SK-N-SH (cell line): ENCODE measurements at regions not wholly inside any gene's neighbourhood (a gene's known extent, or its start where the extent isn't known, plus 50 kb on each side); places are given as distances from the start of the nearest gene placed in this dataset.

Experiments used
- CTCF ChIA-PET: fragments of 300-600, 350-600 bp; formaldehyde crosslinking; extraction: SDS; loops from one replicate; lab custom pipeline; 2021; lab: Yijun Ruan, JAX
- POLR2A ChIA-PET: fragments of 350-600 bp; sonication (Branson Sonifier 250); formaldehyde crosslinking; extraction: SDS; loops from one replicate; lab custom pipeline; 2020; ENCODE audit warnings: antibody characterized with exemption, inconsistent platforms; lab: Yijun Ruan, JAX
- DNase-seq: peaks from one replicate; pipeline ENCODE4 v3.0.0; 2012
- H2AFZ ChIP-seq: fragments of 200-600 bp; sonication (generic); 2 replicates; pipeline ENCODE4 v1.8.1; 2016; ENCODE audit warnings: antibody characterized with exemption, mild to moderate bottlenecking, low read depth
- H3F3A ChIP-seq: fragments of 200-600 bp; sonication (generic); replicated peaks from 2 replicates; pipeline ENCODE3; 2016; ENCODE audit warnings: antibody characterized with exemption, mild to moderate bottlenecking; ENCODE audit not compliant: insufficient read depth
- H3K27ac ChIP-seq, 2 experiments: fragments of 200-500 bp in 1 of 2; fragments of 200-600 bp in 1 of 2; sonication (Bioruptor generic) in 1 of 2; sonication (generic), shearing (Covaris generic) in 1 of 2; 2 replicates each; pipeline versions ENCODE4 v1.5.1 to v1.6.1; 2014 to 2016; ENCODE audit warnings: low read depth in 2 of 2, inconsistent platforms in 1 of 2, low read length in 1 of 2, mild to moderate bottlenecking in 1 of 2, mixed read lengths in 1 of 2
- H3K27me3 ChIP-seq: fragments of 200-600 bp; sonication (generic), shearing (Covaris generic); 2 replicates; pipeline ENCODE4 v1.6.1; 2016; ENCODE audit warnings: mixed run types; ENCODE audit not compliant: insufficient read depth
- H3K36me3 ChIP-seq, 2 experiments: fragments of 200-500 bp in 1 of 2; fragments of 200-600 bp in 1 of 2; sonication (Bioruptor generic) in 1 of 2; sonication (generic) in 1 of 2; replicated peaks in 1 of 2; 2 replicates each; pipeline versions ENCODE3 to v1.5.1; 2014 to 2016; ENCODE audit warnings: low read length in 1 of 2, mild to moderate bottlenecking in 1 of 2; ENCODE audit not compliant: insufficient read depth in 2 of 2, control insufficient read depth in 1 of 2
- H3K4me1 ChIP-seq, 2 experiments: fragments of 200-500 bp in 1 of 2; fragments of 200-600 bp in 1 of 2; sonication (Bioruptor generic) in 1 of 2; sonication (generic), shearing (Covaris generic) in 1 of 2; 2 replicates each; pipeline versions ENCODE4 v1.5.1 to v1.6.1; 2014 to 2016; ENCODE audit warnings: low read depth in 1 of 2, low read length in 1 of 2, mixed run types in 1 of 2; ENCODE audit not compliant: insufficient read depth in 2 of 2, control insufficient read depth in 1 of 2
- H3K4me2 ChIP-seq: fragments of 200-600 bp; sonication (generic), shearing (Covaris generic); 2 replicates; pipeline ENCODE4 v1.6.1; 2017; ENCODE audit warnings: mixed run types
- H3K4me3 ChIP-seq, 2 experiments: fragments of 200-500 bp in 1 of 2; fragments of 200-600 bp in 1 of 2; sonication (Bioruptor generic) in 1 of 2; sonication (generic), shearing (Covaris generic) in 1 of 2; 2 replicates each; pipeline versions ENCODE4 v1.5.1 to v1.8.1; 2014 to 2016; ENCODE audit warnings: low read depth in 2 of 2, inconsistent platforms in 1 of 2, low read length in 1 of 2, mild to moderate bottlenecking in 1 of 2, mixed read lengths in 1 of 2, moderate library complexity in 1 of 2
- H3K79me2 ChIP-seq: fragments of 200-600 bp; sonication (generic); 2 replicates; pipeline ENCODE4 v1.8.1; 2017; ENCODE audit warnings: mild to moderate bottlenecking; ENCODE audit not compliant: insufficient read depth
- H3K9ac ChIP-seq: fragments of 200-600 bp; sonication (generic); 2 replicates; pipeline ENCODE4 v1.6.1; 2017; ENCODE audit warnings: mixed run types
- H3K9me2 ChIP-seq: fragments of 200-600 bp; sonication (generic); 2 replicates; pipeline ENCODE4 v1.6.1; 2017; ENCODE audit warnings: mixed run types
- H3K9me3 ChIP-seq: fragments of 200-600 bp; sonication (generic); 2 replicates; pipeline ENCODE4 v1.6.1; 2017; ENCODE audit warnings: mixed run types, mild to moderate bottlenecking, moderate library complexity
- H4K20me1 ChIP-seq: fragments of 200-600 bp; sonication (generic); 2 replicates; pipeline ENCODE4 v1.6.1; 2017; ENCODE audit warnings: mild to moderate bottlenecking, mixed run types; ENCODE audit not compliant: insufficient read depth
- ELF1 ChIP-seq: IDR thresholded peaks from 2 replicates; pipeline ENCODE4 v1.4.0; 2012
- EP300 ChIP-seq, 2 experiments: IDR thresholded peaks; 2 replicates each; pipeline versions ENCODE4 v1.4.0 to v1.6.1; 2012; ENCODE audit warnings: borderline replicate concordance in 1 of 2, low read depth in 1 of 2, low read length in 1 of 2
- GATA2 ChIP-seq: sonication (generic); formaldehyde crosslinking; IDR thresholded peaks from 2 replicates; pipeline ENCODE4 v1.5.0; 2020; ENCODE audit warnings: mild to moderate bottlenecking, missing genetic modification reagents
- MEF2A ChIP-seq: IDR thresholded peaks from 2 replicates; pipeline ENCODE4 v1.4.0; 2012; ENCODE audit warnings: low read depth, borderline replicate concordance
- MXI1 ChIP-seq: IDR thresholded peaks from 2 replicates; pipeline ENCODE4 v1.6.1; 2012; ENCODE audit warnings: mild to moderate bottlenecking, low read depth, low read length, improper control_type of control experiment
- NRF1 ChIP-seq: IDR thresholded peaks from 2 replicates; pipeline ENCODE4 v1.6.1; 2012; ENCODE audit warnings: low read depth, mild to moderate bottlenecking, low read length
- SIN3A ChIP-seq: IDR thresholded peaks from 2 replicates; pipeline ENCODE4 v1.6.1; 2012; ENCODE audit warnings: low read depth, mild to moderate bottlenecking, low read length, moderate library complexity, borderline replicate concordance
- TAF1 ChIP-seq: IDR thresholded peaks from 2 replicates; pipeline ENCODE4 v1.6.1; 2012; ENCODE audit warnings: low read depth, mild to moderate bottlenecking, low read length, moderate library complexity, borderline replicate concordance
- WGBS: methylation state at CpG from one replicate; pipeline ENCODE4 v1.1.6; 2017; ENCODE audit warnings: low lambda C conversion rate; 5-methylcytosine and 5-hydroxymethylcytosine counted together
- TF ChIP-seq, protein P1 (sequence below): fragments of 200-600 bp; sonication (generic); IDR thresholded peaks from 2 replicates; pipeline ENCODE4 v1.6.1; 2017; ENCODE audit warnings: antibody characterized with exemption, mild to moderate bottlenecking, moderate library complexity
- TF ChIP-seq, protein P2 (sequence below): IDR thresholded peaks from 2 replicates; pipeline ENCODE4 v1.4.0; 2012; ENCODE audit warnings: low read depth
- TF ChIP-seq, protein P3 (sequence below): fragments of 150-350 bp; IDR thresholded peaks from 2 replicates; pipeline ENCODE4 v1.6.1; 2016; ENCODE audit warnings: mild to moderate bottlenecking, low read depth, low read length
- TF ChIP-seq, protein P4 (sequence below): fragments of 150-350 bp; IDR thresholded peaks from 2 replicates; pipeline ENCODE4 v1.6.1; 2017; ENCODE audit warnings: antibody characterized with exemption, low read length, low read depth, borderline replicate concordance

DNA sequence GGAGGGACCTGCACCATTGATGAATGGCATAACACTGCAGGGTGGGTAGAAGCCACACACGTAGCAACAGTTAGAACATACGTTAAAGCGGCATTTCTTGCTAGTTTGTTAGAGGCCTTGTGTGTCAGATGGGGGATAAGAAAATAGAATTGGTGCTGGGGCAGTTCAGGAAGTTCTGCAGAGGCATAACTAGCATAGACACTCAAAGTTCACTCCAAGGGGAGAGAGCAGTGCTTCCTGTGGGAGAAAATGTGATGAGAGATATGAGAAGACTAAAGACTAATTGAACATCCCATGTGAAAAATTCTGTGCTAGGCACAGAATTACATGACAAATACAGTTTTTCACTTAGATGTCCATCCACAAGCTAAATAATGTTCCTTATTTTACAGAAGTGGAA is 327.1 kb downstream of the ZNF621 start (continued):
- TF ChIP-seq, protein P1, sequence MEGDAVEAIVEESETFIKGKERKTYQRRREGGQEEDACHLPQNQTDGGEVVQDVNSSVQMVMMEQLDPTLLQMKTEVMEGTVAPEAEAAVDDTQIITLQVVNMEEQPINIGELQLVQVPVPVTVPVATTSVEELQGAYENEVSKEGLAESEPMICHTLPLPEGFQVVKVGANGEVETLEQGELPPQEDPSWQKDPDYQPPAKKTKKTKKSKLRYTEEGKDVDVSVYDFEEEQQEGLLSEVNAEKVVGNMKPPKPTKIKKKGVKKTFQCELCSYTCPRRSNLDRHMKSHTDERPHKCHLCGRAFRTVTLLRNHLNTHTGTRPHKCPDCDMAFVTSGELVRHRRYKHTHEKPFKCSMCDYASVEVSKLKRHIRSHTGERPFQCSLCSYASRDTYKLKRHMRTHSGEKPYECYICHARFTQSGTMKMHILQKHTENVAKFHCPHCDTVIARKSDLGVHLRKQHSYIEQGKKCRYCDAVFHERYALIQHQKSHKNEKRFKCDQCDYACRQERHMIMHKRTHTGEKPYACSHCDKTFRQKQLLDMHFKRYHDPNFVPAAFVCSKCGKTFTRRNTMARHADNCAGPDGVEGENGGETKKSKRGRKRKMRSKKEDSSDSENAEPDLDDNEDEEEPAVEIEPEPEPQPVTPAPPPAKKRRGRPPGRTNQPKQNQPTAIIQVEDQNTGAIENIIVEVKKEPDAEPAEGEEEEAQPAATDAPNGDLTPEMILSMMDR = no peak

DNA sequence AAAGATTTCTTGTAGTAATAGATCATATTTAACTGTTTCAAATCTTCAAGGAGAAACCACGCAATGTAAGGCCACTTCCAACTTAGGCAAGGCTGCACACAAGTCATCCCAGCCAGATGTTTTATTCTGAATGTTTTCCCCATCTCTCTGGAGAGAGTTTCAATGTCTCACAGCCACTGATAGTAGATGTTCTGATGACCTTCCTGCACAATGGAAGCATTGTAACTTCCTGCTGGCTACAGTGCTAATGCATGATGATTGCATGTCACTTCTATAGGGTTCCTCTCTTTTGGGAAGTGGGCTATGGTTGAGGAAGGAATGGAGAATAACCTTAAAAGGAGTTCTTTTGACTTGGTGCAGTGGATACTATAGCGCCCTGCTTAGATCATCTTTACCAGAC is 328.0 kb downstream of the ZNF621 start:
- Histone ChIP-seq H3F3A (no peaks in the 10 kb centered on the region), H3K79me2 (no peaks in the 10 kb centered on the region), H3K27ac (no peak overlapping the region), H4K20me1 (no peaks in the 10 kb centered on the region), H3K9ac (no peak overlapping the region), H3K4me2 (no peak overlapping the region), H3K36me3 (no peaks in the 10 kb centered on the region), H3K9me2 (no peaks in the 10 kb centered on the region), H3K9me3 (no peaks in the 10 kb centered on the region), H2AFZ (no peak overlapping the region), H3K4me3 (no peak overlapping the region), H3K4me1 (no peaks in the 10 kb centered on the region; a peak in 1 of 4 replicates), H3K27me3 (no peaks in the 10 kb centered on the region)
- WGBS = 19% methylated on average over 2 of the region's 2 CpGs
- ChIA-PET CTCF (interaction anchor here (1.4 kb wide), 1 partner anchor 268 kb away, joined by 3 read pairs; no protein-coding TSS in a partner anchor), POLR2A (no interaction called here)
- no peak for DNase-seq
- TF ChIP-seq NRF1 = no peak
- no peak for TF ChIP-seq ELF1
- no peak for TF ChIP-seq SIN3A
- no peak for TF ChIP-seq MXI1
- TF ChIP-seq TAF1 = no peak
- no peak for TF ChIP-seq EP300 (IDR thresholded peaks at IDR 0.05; ENCODE audit: borderline replicate concordance in 1 of 2, low read depth in 1 of 2, low read length in 1 of 2)
- TF ChIP-seq, protein P2, sequence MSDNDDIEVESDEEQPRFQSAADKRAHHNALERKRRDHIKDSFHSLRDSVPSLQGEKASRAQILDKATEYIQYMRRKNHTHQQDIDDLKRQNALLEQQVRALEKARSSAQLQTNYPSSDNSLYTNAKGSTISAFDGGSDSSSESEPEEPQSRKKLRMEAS = no peak
- TF ChIP-seq, protein P3, sequence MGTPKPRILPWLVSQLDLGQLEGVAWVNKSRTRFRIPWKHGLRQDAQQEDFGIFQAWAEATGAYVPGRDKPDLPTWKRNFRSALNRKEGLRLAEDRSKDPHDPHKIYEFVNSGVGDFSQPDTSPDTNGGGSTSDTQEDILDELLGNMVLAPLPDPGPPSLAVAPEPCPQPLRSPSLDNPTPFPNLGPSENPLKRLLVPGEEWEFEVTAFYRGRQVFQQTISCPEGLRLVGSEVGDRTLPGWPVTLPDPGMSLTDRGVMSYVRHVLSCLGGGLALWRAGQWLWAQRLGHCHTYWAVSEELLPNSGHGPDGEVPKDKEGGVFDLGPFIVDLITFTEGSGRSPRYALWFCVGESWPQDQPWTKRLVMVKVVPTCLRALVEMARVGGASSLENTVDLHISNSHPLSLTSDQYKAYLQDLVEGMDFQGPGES = no peak
- TF ChIP-seq, protein P4, sequence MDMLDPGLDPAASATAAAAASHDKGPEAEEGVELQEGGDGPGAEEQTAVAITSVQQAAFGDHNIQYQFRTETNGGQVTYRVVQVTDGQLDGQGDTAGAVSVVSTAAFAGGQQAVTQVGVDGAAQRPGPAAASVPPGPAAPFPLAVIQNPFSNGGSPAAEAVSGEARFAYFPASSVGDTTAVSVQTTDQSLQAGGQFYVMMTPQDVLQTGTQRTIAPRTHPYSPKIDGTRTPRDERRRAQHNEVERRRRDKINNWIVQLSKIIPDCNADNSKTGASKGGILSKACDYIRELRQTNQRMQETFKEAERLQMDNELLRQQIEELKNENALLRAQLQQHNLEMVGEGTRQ = no peak
- TF ChIP-seq MEF2A = no peak
- no peak for TF ChIP-seq GATA2 (CRISPR knock-in tag)
